ENCODE measurements at regions not wholly inside any gene's neighbourhood (a gene's known extent, or its start where the extent isn't known, plus 50 kb on each side); places are given as distances from the start of the nearest gene placed in this dataset.

GRCh38 chr9:81092057-81092456 lies 597.3 kb downstream of the TLE1 start:
- intact Hi-C loops (cut with micrococcal nuclease; ENCODE audit: unreplicated experiment) = no loop called here

GRCh38 chr9:81088341-81088740 lies 601.0 kb downstream of the TLE1 start:
- TF ChIP-seq TCF7L2 (IDR thresholded peaks at IDR 0.05; ENCODE audit: low read depth, low read length) = no peak
- no peak for TF ChIP-seq CTCF (IDR thresholded peaks at IDR 0.05)
- no peak for TF ChIP-seq SIN3A (IDR thresholded peaks at IDR 0.05; ENCODE audit: borderline replicate concordance, insufficient read depth, low read depth, low read length)
- no peak for TF ChIP-seq POLR2AphosphoS5 (IDR thresholded peaks at IDR 0.05; ENCODE audit: low read depth, low read length)
- TF ChIP-seq REST (IDR thresholded peaks at IDR 0.05; ENCODE audit: insufficient read depth in 1 of 2, low read depth in 2 of 2, low read length in 1 of 2) = no peak
- no peak overlapping the region for H3K4me3 ChIP-seq (ENCODE audit: low read depth in 2 of 2, low read length in 2 of 2)
- H3K27ac ChIP-seq (ENCODE audit: low read length) = no peak overlapping the region
- ATAC-seq = no peak
- BruUV-seq (replicated peaks) = no TSS peak
- ChIA-PET CTCF (no interaction called here), POLR2A (interaction anchor here (0.5 kb wide), 1 partner anchor 696 kb away, joined by 7 read pairs; no protein-coding TSS in a partner anchor)
- in situ Hi-C loops (cut with HindIII; ENCODE audit: low pct_unique_long_range_greater_than_20kb, low sequenced_read_pairs) (no loop called here), intact Hi-C loops (cut with micrococcal nuclease; ENCODE audit: unreplicated experiment) (no loop called here)
- no peak for DNase-seq (ENCODE audit: low read depth, low spot score)
- H3K9me3 ChIP-seq (ENCODE audit: control insufficient read depth, insufficient read depth, low read depth, low read length) = no peaks in the 10 kb centered on the region; the same call in 1 of the 2 replicates
- H3K4me1 ChIP-seq (ENCODE audit: control insufficient read depth, insufficient read depth, low read length) = no peaks in the 10 kb centered on the region
- no peaks in the 10 kb centered on the region for H3K36me3 ChIP-seq (ENCODE audit: control insufficient read depth, insufficient read depth, low read length)
- no peaks in the 10 kb centered on the region for H3K27me3 ChIP-seq (ENCODE audit: control insufficient read depth, insufficient read depth, low read length)

More at GRCh38 chr9:81092057-81092456, 597.3 kb downstream of the TLE1 start:
- POLR2A ChIA-PET = no interaction called here
- Histone ChIP-seq H3K4me3 (ENCODE audit: low read depth in 2 of 2, low read length in 2 of 2) (no peak overlapping the region), H3K36me3 (ENCODE audit: control insufficient read depth, insufficient read depth, low read length) (no peaks in the 10 kb centered on the region), H3K27ac (ENCODE audit: low read length) (no peak overlapping the region), H3K27me3 (ENCODE audit: control insufficient read depth, insufficient read depth, low read length) (no peaks in the 10 kb centered on the region), H3K4me1 (ENCODE audit: control insufficient read depth, insufficient read depth, low read length) (no peaks in the 10 kb centered on the region), H3K9me3 (ENCODE audit: control insufficient read depth, insufficient read depth, low read depth, low read length) (no peaks in the 10 kb centered on the region; the same call in 1 of the 2 replicates)
- in situ Hi-C loops (cut with HindIII; ENCODE audit: low pct_unique_long_range_greater_than_20kb, low sequenced_read_pairs) = no loop called here
- TF ChIP-seq SIN3A (IDR thresholded peaks at IDR 0.05; ENCODE audit: borderline replicate concordance, insufficient read depth, low read depth, low read length) = no peak
- no peak for TF ChIP-seq TCF7L2 (IDR thresholded peaks at IDR 0.05; ENCODE audit: low read depth, low read length)
- no peak for TF ChIP-seq CTCF (IDR thresholded peaks at IDR 0.05)
- no peak for TF ChIP-seq REST (IDR thresholded peaks at IDR 0.05; ENCODE audit: insufficient read depth in 1 of 2, low read depth in 2 of 2, low read length in 1 of 2)
- TF ChIP-seq POLR2AphosphoS5 (IDR thresholded peaks at IDR 0.05; ENCODE audit: low read depth, low read length) = no peak
- no peak for DNase-seq (ENCODE audit: low read depth, low spot score)
- BruUV-seq (replicated peaks) = no TSS peak
- no peak for ATAC-seq
- CTCF ChIA-PET = no interaction called here

Data from Panc1 (cell line).